ENCODE measurements at regions not wholly inside any gene's neighbourhood (a gene's known extent, or its start where the extent isn't known, plus 50 kb on each side); places are given as distances from the start of the nearest gene placed in this dataset.

GRCh38 chr11:98561877-98562395 lies 458.8 kb upstream of the CNTN5 start:
- TF ChIP-seq POLR2A (IDR thresholded peaks at IDR 0.05): no peak
- TF ChIP-seq, protein P1, sequence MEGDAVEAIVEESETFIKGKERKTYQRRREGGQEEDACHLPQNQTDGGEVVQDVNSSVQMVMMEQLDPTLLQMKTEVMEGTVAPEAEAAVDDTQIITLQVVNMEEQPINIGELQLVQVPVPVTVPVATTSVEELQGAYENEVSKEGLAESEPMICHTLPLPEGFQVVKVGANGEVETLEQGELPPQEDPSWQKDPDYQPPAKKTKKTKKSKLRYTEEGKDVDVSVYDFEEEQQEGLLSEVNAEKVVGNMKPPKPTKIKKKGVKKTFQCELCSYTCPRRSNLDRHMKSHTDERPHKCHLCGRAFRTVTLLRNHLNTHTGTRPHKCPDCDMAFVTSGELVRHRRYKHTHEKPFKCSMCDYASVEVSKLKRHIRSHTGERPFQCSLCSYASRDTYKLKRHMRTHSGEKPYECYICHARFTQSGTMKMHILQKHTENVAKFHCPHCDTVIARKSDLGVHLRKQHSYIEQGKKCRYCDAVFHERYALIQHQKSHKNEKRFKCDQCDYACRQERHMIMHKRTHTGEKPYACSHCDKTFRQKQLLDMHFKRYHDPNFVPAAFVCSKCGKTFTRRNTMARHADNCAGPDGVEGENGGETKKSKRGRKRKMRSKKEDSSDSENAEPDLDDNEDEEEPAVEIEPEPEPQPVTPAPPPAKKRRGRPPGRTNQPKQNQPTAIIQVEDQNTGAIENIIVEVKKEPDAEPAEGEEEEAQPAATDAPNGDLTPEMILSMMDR (IDR thresholded peaks at IDR 0.05): no peak
- TF ChIP-seq EP300 (IDR thresholded peaks at IDR 0.05): no peak

Data from sigmoid colon (tissue), 4 donors.